H1 (cell line): ENCODE measurements at regions not wholly inside any gene's neighbourhood (a gene's known extent, or its start where the extent isn't known, plus 50 kb on each side); places are given as distances from the start of the nearest gene placed in this dataset.

Source experiments
- CTCF ChIA-PET: fragments of 300-600 bp; sonication (Branson Sonifier 250); formaldehyde crosslinking; loops from one replicate; lab custom pipeline; 2021; ENCODE audit not compliant: partially characterized antibody; lab: Charles Lee
- POLR2A ChIA-PET: fragments of 300-600 bp; sonication (Branson Sonifier 250); formaldehyde crosslinking; loops from one replicate; lab custom pipeline; 2021; ENCODE audit warnings: inconsistent platforms; ENCODE audit not compliant: partially characterized antibody; lab: Charles Lee
- DNase-seq, 2 experiments: peaks; one replicate each; pipeline versions ENCODE4 v3.0.0 to v3.0.0-alpha.2; 2010 to 2022; ENCODE audit warnings: low spot score in 2 of 2, low read depth in 1 of 2, mixed read lengths in 1 of 2
- FAIRE-seq: peaks from 2 replicates; lab custom pipeline; 2011; peaks lifted over from hg19 to GRCh38; lab: Jason Lieb, UNC
- H2AFZ ChIP-seq: 2 replicates; pipeline ENCODE4 v1.8.1; 2012; ENCODE audit warnings: low read length, inconsistent platforms
- H2AK5ac ChIP-seq: 2 replicates; pipeline ENCODE4 v1.6.1; 2013; ENCODE audit warnings: low read depth, low read length
- H2BK120ac ChIP-seq: replicated peaks from 2 replicates; pipeline ENCODE3; 2013; ENCODE audit warnings: low read depth, low read length, inconsistent platforms
- H2BK12ac ChIP-seq: 2 replicates; pipeline ENCODE4 v1.6.1; 2013; ENCODE audit warnings: low read depth, low read length
- H2BK15ac ChIP-seq: 2 replicates; pipeline ENCODE4 v1.6.1; 2013; ENCODE audit warnings: low read length
- H2BK20ac ChIP-seq: 2 replicates; pipeline ENCODE4 v1.6.1; 2013; ENCODE audit warnings: low read length
- H2BK5ac ChIP-seq: 2 replicates; pipeline ENCODE4 v1.6.1; 2013; ENCODE audit warnings: low read depth, low read length
- H3K14ac ChIP-seq: 2 replicates; pipeline ENCODE4 v1.6.1; 2013; ENCODE audit warnings: inconsistent platforms; ENCODE audit not compliant: insufficient read length
- H3K18ac ChIP-seq: 2 replicates; pipeline ENCODE4 v1.6.1; 2013; ENCODE audit warnings: low read length; ENCODE audit errors: extremely low read depth
- H3K23ac ChIP-seq: 2 replicates; pipeline ENCODE4 v1.6.1; 2013; ENCODE audit warnings: inconsistent platforms; ENCODE audit not compliant: insufficient read length
- H3K23me2 ChIP-seq: 2 replicates; pipeline ENCODE4 v1.6.1; 2013; ENCODE audit warnings: low read depth, low read length
- H3K27ac ChIP-seq: 2 replicates; pipeline ENCODE4 v1.6.1; 2011; ENCODE audit warnings: low read depth, low read length, inconsistent platforms
- H3K27me3 ChIP-seq, 4 experiments: replicated peaks in 1 of 4; 1 replicate in 1 of 4; 2 replicates in 3 of 4; pipeline versions ENCODE4 v1.6.1 to v1.8.1; 2011 to 2013; ENCODE audit warnings: low read length in 3 of 4, mild to moderate bottlenecking in 3 of 4, inconsistent platforms in 2 of 4, mixed read lengths in 2 of 4, moderate library complexity in 1 of 4; ENCODE audit not compliant: control insufficient read depth in 3 of 4, insufficient read depth in 3 of 4; ENCODE audit errors: extremely low read depth in 1 of 4
- H3K36me3 ChIP-seq, 4 experiments: 2 replicates each; pipeline versions ENCODE4 v1.6.1 to v1.8.1; 2011 to 2013; ENCODE audit warnings: mild to moderate bottlenecking in 4 of 4, low read length in 3 of 4, moderate library complexity in 2 of 4, control low read depth in 1 of 4, inconsistent platforms in 1 of 4; ENCODE audit not compliant: insufficient read depth in 4 of 4, control insufficient read depth in 2 of 4
- H3K4ac ChIP-seq: replicated peaks from 2 replicates; pipeline ENCODE3; 2013; ENCODE audit warnings: low read length, low read depth, mixed read lengths, inconsistent platforms; ENCODE audit not compliant: insufficient read length
- H3K4me1 ChIP-seq, 4 experiments: replicated peaks in 1 of 4; 1 replicate in 1 of 4; 2 replicates in 3 of 4; pipeline versions ENCODE4 v1.6.1 to v1.8.1; 2011 to 2013; ENCODE audit warnings: low read length in 3 of 4, inconsistent platforms in 2 of 4, mixed read lengths in 1 of 4; ENCODE audit not compliant: insufficient read depth in 4 of 4, control insufficient read depth in 3 of 4
- H3K4me2 ChIP-seq, 2 experiments: 2 replicates each; pipeline versions ENCODE4 v1.6.1 to v1.8.1; 2011 to 2013; ENCODE audit warnings: low read depth in 2 of 2, low read length in 2 of 2, control low read depth in 1 of 2, inconsistent platforms in 1 of 2, mild to moderate bottlenecking in 1 of 2; ENCODE audit not compliant: insufficient read depth in 1 of 2
- H3K4me3 ChIP-seq, 4 experiments: fragments of 200-600, 300-600 bp in 1 of 4; sonication (generic), shearing (Covaris generic), sonication (Bioruptor Twin) in 1 of 4; 2 replicates each; pipeline versions ENCODE4 v1.5.1 to v1.8.1; 2011 to 2016; ENCODE audit warnings: low read length in 4 of 4, low read depth in 3 of 4, control low read depth in 2 of 4, inconsistent platforms in 2 of 4, mild to moderate bottlenecking in 2 of 4, mixed read lengths in 1 of 4, moderate library complexity in 1 of 4; ENCODE audit not compliant: insufficient read depth in 2 of 4; ENCODE audit errors: extremely low read depth in 1 of 4
- H3K56ac ChIP-seq: replicated peaks from 2 replicates; pipeline ENCODE3; 2013; ENCODE audit warnings: low read depth, mild to moderate bottlenecking, mixed read lengths, low read length, inconsistent platforms; ENCODE audit not compliant: insufficient read length
- H3K79me1 ChIP-seq: 2 replicates; pipeline ENCODE4 v1.6.1; 2013; ENCODE audit warnings: low read depth, low read length, control low read depth
- H3K79me2 ChIP-seq, 2 experiments: 2 replicates each; pipeline versions ENCODE4 v1.6.1 to v1.8.1; 2012 to 2013; ENCODE audit warnings: low read length in 2 of 2, mild to moderate bottlenecking in 2 of 2, inconsistent platforms in 1 of 2; ENCODE audit not compliant: insufficient read depth in 2 of 2, control insufficient read depth in 1 of 2
- H3K9ac ChIP-seq, 4 experiments: replicated peaks in 1 of 4; 1 replicate in 1 of 4; 2 replicates in 3 of 4; pipeline versions ENCODE4 v1.6.1 to v1.8.1; 2011 to 2013; ENCODE audit warnings: low read depth in 3 of 4, low read length in 3 of 4, control low read depth in 2 of 4, mild to moderate bottlenecking in 2 of 4, moderate library complexity in 2 of 4, inconsistent platforms in 1 of 4; ENCODE audit errors: extremely low read depth in 1 of 4
- H3K9me3 ChIP-seq, 2 experiments: 2 replicates each; pipeline versions ENCODE4 v1.6.1 to v1.8.1; 2012 to 2013; ENCODE audit warnings: mild to moderate bottlenecking in 2 of 2, moderate library complexity in 2 of 2, control low read depth in 1 of 2, inconsistent platforms in 1 of 2, low read depth in 1 of 2, low read length in 1 of 2, mixed read lengths in 1 of 2; ENCODE audit not compliant: insufficient read depth in 2 of 2
- H4K20me1 ChIP-seq, 2 experiments: replicated peaks in 1 of 2; 2 replicates each; pipeline versions ENCODE3 to v1.8.1; 2011 to 2013; ENCODE audit warnings: inconsistent platforms in 2 of 2, low read length in 2 of 2, mild to moderate bottlenecking in 1 of 2; ENCODE audit not compliant: insufficient read depth in 2 of 2, control insufficient read depth in 1 of 2
- H4K5ac ChIP-seq: 2 replicates; pipeline ENCODE4 v1.6.1; 2013; ENCODE audit warnings: low read length, low read depth, mixed read lengths, inconsistent platforms; ENCODE audit not compliant: insufficient read length
- H4K8ac ChIP-seq: 2 replicates; pipeline ENCODE4 v1.8.0; 2013; ENCODE audit warnings: mild to moderate bottlenecking, moderate library complexity, low read length, inconsistent platforms; ENCODE audit not compliant: insufficient read depth; ENCODE audit errors: extremely low read depth
- H4K91ac ChIP-seq: replicated peaks from 2 replicates; pipeline ENCODE3; 2013; ENCODE audit warnings: low read length, mixed read lengths, inconsistent platforms; ENCODE audit not compliant: insufficient read length
- CHD1 ChIP-seq: IDR thresholded peaks from 2 replicates; pipeline ENCODE4 v1.6.1; 2012; ENCODE audit warnings: low read depth, low read length, improper control_type of control experiment
- EZH2 ChIP-seq: fragments of 200-600 bp; sonication (generic); IDR thresholded peaks from 2 replicates; pipeline ENCODE4 v1.7.1; 2012; ENCODE audit warnings: low read depth, mild to moderate bottlenecking, moderate library complexity, low read length, inconsistent platforms; ENCODE audit not compliant: severe bottlenecking
- GTF2F1 ChIP-seq: IDR thresholded peaks from 2 replicates; pipeline ENCODE4 v1.6.1; 2012; ENCODE audit warnings: low read depth, low read length, improper control_type of control experiment, borderline replicate concordance
- PHF8 ChIP-seq: fragments of 200-600 bp; sonication (generic); conservative IDR thresholded peaks from 2 replicates; pipeline ENCODE4 v1.7.1; 2012; ENCODE audit warnings: low read depth, mild to moderate bottlenecking, inconsistent platforms, low read length, moderate library complexity
- RFX5 ChIP-seq: IDR thresholded peaks from 2 replicates; pipeline ENCODE4 v1.6.1; 2011; ENCODE audit warnings: low read depth, low read length, improper control_type of control experiment, borderline replicate concordance
- SIX5 ChIP-seq: IDR thresholded peaks from 2 replicates; pipeline ENCODE4 v1.6.1; 2011; ENCODE audit warnings: mild to moderate bottlenecking, low read depth, low read length
- ZNF274 ChIP-seq: IDR thresholded peaks from 2 replicates; pipeline ENCODE4 v1.7.0; 2012; ENCODE audit warnings: low read length, borderline replicate concordance; ENCODE audit errors: extremely low read depth
- WGBS, 2 experiments: shearing (Covaris generic) in 1 of 2; methylation state at CpG; one replicate each; pipeline versions ENCODE4 v1.1.6 to v1.1.7; 2013 to 2015; ENCODE audit warnings: low lambda C conversion rate in 2 of 2, mixed read lengths in 2 of 2, inconsistent platforms in 1 of 2, low coverage in 1 of 2, missing lambda C conversion rate in 1 of 2; ENCODE audit not compliant: insufficient replicate concordance in 2 of 2, insufficient coverage in 1 of 2, insufficient read length in 1 of 2; ENCODE audit errors: extremely low coverage in 1 of 2, missing lambda C conversion rate in 1 of 2; 5-methylcytosine and 5-hydroxymethylcytosine counted together

GRCh38 chr3:13218541-13218908 is 145.3 kb upstream of the IQSEC1 start:
- Histone ChIP-seq H2BK120ac (no peak overlapping the region), H4K5ac (no peak overlapping the region), H3K4me1 (peaks cover 0 to 10% (median 2%) of the 10 kb centered on the region in 4 experiments; a peak in 3 of 7 replicates), H3K23me2 (no peaks in the 10 kb centered on the region), H4K20me1 (no peaks in the 10 kb centered on the region), H3K14ac (no peak overlapping the region), H2AFZ (no peak overlapping the region), H4K8ac (no peak overlapping the region), H3K4me2 (no peak overlapping the region), H3K56ac (no peak overlapping the region), H3K27ac (no peak overlapping the region), H3K36me3 (no peaks in the 10 kb centered on the region), H3K27me3 (no peaks in the 10 kb centered on the region), H3K9ac (no peak overlapping the region; a peak in 1 of 7 replicates), H2BK5ac (no peak overlapping the region), H3K79me1 (no peaks in the 10 kb centered on the region), H2BK15ac (no peak overlapping the region), H2BK12ac (no peak overlapping the region), H2BK20ac (no peak overlapping the region), H3K23ac (no peak overlapping the region), H3K9me3 (no peaks in the 10 kb centered on the region), H3K4me3 (no peak overlapping the region), H4K91ac (no peak overlapping the region), H2AK5ac (no peak overlapping the region), H3K79me2 (no peaks in the 10 kb centered on the region), H3K18ac (no peak overlapping the region; the same call in 1 of the 2 replicates), H3K4ac (no peak overlapping the region)
- POLR2A ChIA-PET: interaction anchor here (1.3 kb wide), 1 partner anchor 9 kb away, joined by 3 read pairs; no protein-coding TSS in a partner anchor
- CTCF ChIA-PET: interaction anchor here (0.9 to 1.5 kb wide), 8 partner anchors 10 to 126 kb away, joined by 3 to 5 read pairs (median 4); no protein-coding TSS in a partner anchor
- 78% methylated on average over 4 of the region's 4 CpGs; no CpG with 5 or more reads in 1 of the 2 experiments for WGBS, 2 experiments
- DNase-seq: no peak
- FAIRE-seq: no peak
- TF ChIP-seq EZH2 (no peak), PHF8 (no peak), GTF2F1 (no peak), SIX5 (no peak), RFX5 (no peak), ZNF274 (no peak), CHD1 (no peak)
